Left colon (tissue), 2 donors: ENCODE measurements at regions not wholly inside any gene's neighbourhood (a gene's known extent, or its start where the extent isn't known, plus 50 kb on each side); places are given as distances from the start of the nearest gene placed in this dataset.

Source experiments
- ATAC-seq: fragments of 200-7000 bp; cut with Tn5 transposase; one replicate; pipeline ENCODE4 v1.9.1; 2020; ENCODE audit warnings: mild to moderate bottlenecking, moderate library complexity
- DNase-seq, 2 donors: peaks; one replicate each; pipeline ENCODE4 v3.0.0-alpha.2; 2020
- intact Hi-C, 2 donors: fragments of 100-400 bp; cut with DNase I in 1 of 2; cut with micrococcal nuclease in 1 of 2; formaldehyde crosslinking; loops; one replicate each; pipeline versions ENCODE4 v1.11.2 to v1.14.0; 2022; cut with DNase I, micrococcal nuclease
- donor health status: DM: no; HTN: no; CAD: no.
- donor health status: DM: yes; HTN: yes; CAD: no.

DNA sequence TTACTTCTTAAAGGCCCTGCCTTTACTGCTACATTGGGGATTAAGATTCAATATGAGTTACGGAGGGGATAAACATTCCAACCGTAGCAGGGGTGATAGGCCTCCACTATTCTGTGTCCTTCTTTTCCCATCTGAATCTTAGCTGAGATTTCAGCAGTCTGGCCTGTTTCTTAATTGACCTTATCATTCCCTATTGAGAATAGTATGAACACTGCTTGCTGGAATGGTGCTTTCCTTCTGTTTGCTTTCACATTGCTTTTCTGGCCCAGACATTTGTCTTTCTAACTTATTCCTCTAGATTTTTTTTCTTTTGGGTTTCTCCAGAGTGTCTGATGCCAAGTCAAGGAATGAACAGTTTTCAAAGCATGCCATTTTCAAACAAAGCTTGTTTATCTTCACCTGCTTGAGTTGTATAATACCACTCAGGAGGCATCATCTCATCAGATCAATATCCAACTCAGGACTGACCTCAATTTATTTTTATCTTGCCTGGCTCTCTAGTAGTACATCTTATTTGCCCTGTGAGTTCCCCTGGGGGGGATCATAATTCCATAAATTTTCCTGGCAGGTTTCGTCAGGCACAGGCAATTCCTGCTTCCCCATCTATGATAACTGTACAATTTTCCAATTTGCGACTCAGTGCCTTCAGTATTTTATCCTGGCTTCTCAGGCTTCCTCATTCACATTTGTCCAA, 161.1 kb upstream of the STT3B start:
- intact Hi-C loops, result no loop called here
- DNase-seq, result no peak
- ATAC-seq, result no peak

DNA sequence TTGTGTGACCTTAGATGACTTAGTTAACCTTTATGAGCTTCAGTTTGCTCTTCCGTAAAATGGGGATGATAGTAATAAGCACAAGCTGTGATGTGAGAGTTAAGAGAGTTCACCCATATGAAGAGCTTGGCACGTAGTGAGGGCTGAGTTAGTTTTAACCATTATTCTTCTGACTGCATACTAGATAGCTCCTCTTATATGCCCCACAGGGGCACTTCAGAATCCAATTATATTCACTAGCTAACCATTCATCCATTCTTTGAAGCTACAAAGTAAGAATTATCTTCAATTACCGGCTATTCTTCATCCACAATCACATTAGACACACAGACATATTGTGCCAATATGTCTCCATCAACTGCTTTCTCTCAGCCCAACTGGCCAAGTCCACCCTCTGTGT, 159.0 kb upstream of the STT3B start:
- ATAC-seq, result no peak
- no peak for DNase-seq
- intact Hi-C loops, result no loop called here

GRCh38 chr3:31377045-31377642, 155.6 kb upstream of the STT3B start:
- peak; percentile 38 for ATAC-seq
- intact Hi-C loops, result no loop called here
- DNase-seq, result no peak

GRCh38 chr3:31378231-31378630, 154.5 kb upstream of the STT3B start:
- intact Hi-C loops, result no loop called here
- ATAC-seq (no peak), DNase-seq (no peak)

GRCh38 chr3:31379598-31379997, 153.1 kb upstream of the STT3B start:
- intact Hi-C loops, result no loop called here
- DNase-seq, result no peak
- no peak for ATAC-seq

DNA sequence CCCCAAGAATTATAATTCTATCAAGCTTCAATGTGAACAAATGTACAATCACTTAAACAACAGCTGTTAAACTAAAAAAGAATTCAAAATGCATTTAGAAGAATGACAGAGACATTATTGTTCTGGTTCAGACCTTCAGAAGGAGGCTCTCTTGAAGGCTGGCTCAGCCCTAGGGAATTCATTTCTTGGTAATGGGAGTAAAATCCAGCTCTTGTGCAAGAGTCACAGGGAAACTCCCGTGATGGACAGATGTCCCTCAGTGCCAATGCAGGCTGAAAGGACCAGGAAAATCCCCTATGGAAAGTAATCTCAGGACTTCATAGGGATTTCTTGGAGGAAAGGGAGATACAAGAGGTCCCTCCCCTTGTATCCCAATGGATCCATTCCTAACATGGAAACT, 149.9 kb upstream of the STT3B start:
- intact Hi-C loops, result no loop called here
- ATAC-seq (no peak), DNase-seq (no peak)

DNA sequence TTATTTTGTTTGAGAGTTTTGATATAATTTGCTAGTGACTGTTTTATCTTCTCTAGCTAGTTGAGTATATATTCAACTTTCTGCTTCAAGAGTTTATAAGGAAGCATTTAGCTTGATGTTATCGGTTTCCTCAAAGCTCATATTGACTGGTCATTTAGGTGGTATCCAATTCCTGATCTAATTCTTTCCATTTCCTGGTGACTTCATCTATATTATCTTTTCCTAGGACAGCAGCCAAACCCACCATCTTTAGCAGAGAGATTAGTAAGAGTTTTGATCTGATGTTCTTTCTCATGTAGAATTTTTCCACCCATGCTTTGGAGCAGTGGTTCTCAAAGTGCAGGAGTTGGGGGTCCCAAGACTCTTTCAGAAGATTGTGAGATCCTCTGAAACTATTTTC, 148.6 kb upstream of the STT3B start:
- ATAC-seq (no peak), DNase-seq (no peak)
- intact Hi-C loops, result no loop called here

- no peak for ATAC-seq
- intact Hi-C loops, result no loop called here
- no peak for DNase-seq
Observed at GRCh38 chr3:31389939-31390338, 142.8 kb upstream of the STT3B start.

- no peak for DNase-seq
- ATAC-seq, result no peak
- intact Hi-C loops, result no loop called here
Observed at GRCh38 chr3:31390466-31390865, 142.3 kb upstream of the STT3B start.

DNA sequence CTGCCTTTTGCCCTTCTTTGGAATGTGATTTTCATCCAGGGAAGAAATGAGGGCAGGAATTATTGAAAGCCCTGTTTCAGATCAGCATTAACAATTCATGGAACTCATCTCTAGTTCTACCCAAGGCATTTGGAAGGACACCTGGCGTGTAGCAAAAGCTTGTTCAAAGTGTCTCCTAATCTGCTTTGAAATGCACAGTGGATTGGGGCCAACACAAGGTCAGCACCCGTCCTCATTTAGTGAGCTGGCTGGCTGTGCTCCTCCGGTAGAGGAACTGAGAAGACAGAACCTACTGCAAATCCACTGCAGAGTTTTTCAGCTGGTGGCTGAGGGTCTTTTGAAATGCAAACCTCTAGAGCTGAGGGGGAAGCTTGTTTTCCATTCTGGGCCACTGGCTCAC, 141.6 kb upstream of the STT3B start:
- ATAC-seq, result no peak
- intact Hi-C loops, result no loop called here
- DNase-seq, result no peak

- intact Hi-C loops, result no loop called here
- no peak for DNase-seq
- no peak for ATAC-seq
Observed at GRCh38 chr3:31392568-31392967, 140.2 kb upstream of the STT3B start.

DNA sequence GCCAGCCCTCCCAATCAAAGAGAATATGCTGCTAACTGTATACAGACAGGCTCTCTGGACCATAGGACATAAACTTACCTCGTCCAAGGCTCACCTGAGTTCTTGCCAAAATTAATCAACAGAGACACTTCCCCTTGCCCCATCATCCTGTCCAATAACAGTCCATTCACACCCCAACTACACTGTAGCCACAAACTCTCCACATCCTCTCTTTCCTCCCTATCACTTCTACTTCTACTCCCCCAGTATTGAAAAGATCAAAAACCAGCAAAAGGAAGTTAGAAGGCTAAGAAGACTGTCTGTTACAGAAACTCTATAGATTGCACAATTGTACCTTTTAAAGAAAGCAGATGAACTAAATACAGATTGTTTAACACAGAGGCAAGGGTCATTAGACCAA, 133.5 kb upstream of the STT3B start:
- intact Hi-C loops, result no loop called here
- ATAC-seq (no peak), DNase-seq (no peak)

- intact Hi-C loops, result no loop called here
Observed at GRCh38 chr3:31402117-31402516, 130.6 kb upstream of the STT3B start.

GRCh38 chr3:31403197-31403596, 129.5 kb upstream of the STT3B start:
- intact Hi-C loops, result no loop called here

More at GRCh38 chr3:31402117-31402516, 130.6 kb upstream of the STT3B start:
- ATAC-seq (no peak), DNase-seq (no peak)

GRCh38 chr3:31404871-31405270, 127.9 kb upstream of the STT3B start:
- DNase-seq (no peak), ATAC-seq (no peak)
- intact Hi-C loops, result no loop called here

More at GRCh38 chr3:31403197-31403596, 129.5 kb upstream of the STT3B start:
- ATAC-seq (no peak), DNase-seq (no peak)

- intact Hi-C loops, result no loop called here
- DNase-seq, result no peak
- no peak for ATAC-seq
Observed at GRCh38 chr3:31405515-31405914, 127.2 kb upstream of the STT3B start.

GRCh38 chr3:31406896-31407295, 125.8 kb upstream of the STT3B start:
- ATAC-seq (no peak), DNase-seq (no peak)
- intact Hi-C loops, result no loop called here

- intact Hi-C loops, result no loop called here
- ATAC-seq (no peak), DNase-seq (no peak)
Observed at GRCh38 chr3:31407665-31408064, 125.1 kb upstream of the STT3B start.

DNA sequence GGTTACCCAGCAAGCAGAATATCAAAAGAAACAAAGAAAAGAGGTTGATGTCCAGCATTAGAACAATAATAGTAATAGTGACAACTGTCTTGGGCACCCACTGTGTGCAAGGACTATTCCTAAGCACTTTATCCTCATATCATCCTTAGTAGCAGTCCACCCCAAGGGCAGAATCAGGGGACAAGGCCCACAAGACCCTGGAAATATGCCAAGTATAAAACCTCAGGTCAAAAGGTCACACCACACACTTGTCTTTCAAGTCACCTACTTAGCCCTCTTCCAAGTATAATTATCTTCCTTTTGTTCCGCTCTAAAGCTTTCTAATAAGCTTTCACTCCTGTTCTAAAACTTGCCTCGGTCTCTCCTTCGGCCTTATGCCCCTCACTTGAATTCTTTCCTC, 124.0 kb upstream of the STT3B start:
- intact Hi-C loops, result no loop called here
- DNase-seq, result no peak
- ATAC-seq, result no peak

GRCh38 chr3:31409389-31409788, 123.3 kb upstream of the STT3B start:
- ATAC-seq, result no peak
- no peak for DNase-seq
- intact Hi-C loops, result no loop called here

DNA sequence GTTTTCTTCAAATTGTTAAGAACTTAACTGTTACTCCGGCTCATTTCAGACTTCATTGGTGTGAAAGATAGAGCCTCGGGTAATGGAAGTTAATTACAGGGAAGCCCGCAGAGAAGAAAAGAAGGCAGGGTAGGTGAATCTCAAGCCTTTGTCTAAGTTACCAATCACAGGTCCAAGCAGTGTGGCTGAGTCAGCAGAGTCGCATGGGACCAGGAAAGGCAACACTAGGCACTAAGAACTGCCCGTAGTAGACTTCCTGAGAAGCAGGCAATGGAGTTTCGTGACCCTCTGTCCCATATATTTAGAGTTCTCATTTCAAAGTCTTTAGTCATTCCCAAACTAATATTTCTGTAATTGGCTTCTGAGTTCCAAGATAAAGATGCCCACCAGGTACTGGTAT, 122.9 kb upstream of the STT3B start:
- ATAC-seq, result no peak
- DNase-seq, result no peak
- intact Hi-C loops, result no loop called here
